ENCODE measurements at regions not wholly inside any gene's neighbourhood (a gene's known extent, or its start where the extent isn't known, plus 50 kb on each side); places are given as distances from the start of the nearest gene placed in this dataset.

DNA sequence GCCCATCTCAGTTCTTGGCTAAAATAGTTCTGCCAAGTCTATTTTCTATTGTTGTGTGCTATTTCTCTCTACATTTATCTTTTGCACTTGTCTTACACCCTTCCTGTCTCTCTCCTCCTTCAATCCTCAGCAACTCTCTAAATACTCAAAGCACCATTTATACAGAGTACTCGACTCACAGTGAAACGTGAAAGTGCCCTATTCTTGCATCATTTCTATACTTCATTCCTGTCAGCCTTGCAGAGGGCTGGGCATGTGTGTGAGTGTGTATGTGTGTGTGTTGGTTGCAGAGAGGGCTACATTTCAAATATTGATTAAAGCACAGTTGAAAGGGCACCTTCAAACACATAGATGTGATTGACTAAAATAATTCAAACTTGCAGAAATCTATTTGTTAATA is 373.2 kb upstream of the MANEA start:
- TF ChIP-seq POLR2A (IDR thresholded peaks at IDR 0.05) (no peak), EP300 (IDR thresholded peaks at IDR 0.05) (no peak)
- TF ChIP-seq, protein P1, sequence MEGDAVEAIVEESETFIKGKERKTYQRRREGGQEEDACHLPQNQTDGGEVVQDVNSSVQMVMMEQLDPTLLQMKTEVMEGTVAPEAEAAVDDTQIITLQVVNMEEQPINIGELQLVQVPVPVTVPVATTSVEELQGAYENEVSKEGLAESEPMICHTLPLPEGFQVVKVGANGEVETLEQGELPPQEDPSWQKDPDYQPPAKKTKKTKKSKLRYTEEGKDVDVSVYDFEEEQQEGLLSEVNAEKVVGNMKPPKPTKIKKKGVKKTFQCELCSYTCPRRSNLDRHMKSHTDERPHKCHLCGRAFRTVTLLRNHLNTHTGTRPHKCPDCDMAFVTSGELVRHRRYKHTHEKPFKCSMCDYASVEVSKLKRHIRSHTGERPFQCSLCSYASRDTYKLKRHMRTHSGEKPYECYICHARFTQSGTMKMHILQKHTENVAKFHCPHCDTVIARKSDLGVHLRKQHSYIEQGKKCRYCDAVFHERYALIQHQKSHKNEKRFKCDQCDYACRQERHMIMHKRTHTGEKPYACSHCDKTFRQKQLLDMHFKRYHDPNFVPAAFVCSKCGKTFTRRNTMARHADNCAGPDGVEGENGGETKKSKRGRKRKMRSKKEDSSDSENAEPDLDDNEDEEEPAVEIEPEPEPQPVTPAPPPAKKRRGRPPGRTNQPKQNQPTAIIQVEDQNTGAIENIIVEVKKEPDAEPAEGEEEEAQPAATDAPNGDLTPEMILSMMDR (IDR thresholded peaks at IDR 0.05): no peak

All from ovary (tissue), 3 donors.